ENCODE measurements at regions not wholly inside any gene's neighbourhood (a gene's known extent, or its start where the extent isn't known, plus 50 kb on each side); places are given as distances from the start of the nearest gene placed in this dataset.
A peak's percentile ranks its signal among the peaks of the same experiment; 100 is the strongest.

- no peak for DNase-seq
Measured at GRCh38 chr6:148175550-148176188, 167.0 kb upstream of the SASH1 start.

- DNase-seq, result peak; percentile 80
Measured at GRCh38 chr6:148177589-148178233, 164.9 kb upstream of the SASH1 start.

GRCh38 chr6:148179786-148180185 is 162.9 kb upstream of the SASH1 start:
- DNase-seq, result peak; percentile 79

DNA sequence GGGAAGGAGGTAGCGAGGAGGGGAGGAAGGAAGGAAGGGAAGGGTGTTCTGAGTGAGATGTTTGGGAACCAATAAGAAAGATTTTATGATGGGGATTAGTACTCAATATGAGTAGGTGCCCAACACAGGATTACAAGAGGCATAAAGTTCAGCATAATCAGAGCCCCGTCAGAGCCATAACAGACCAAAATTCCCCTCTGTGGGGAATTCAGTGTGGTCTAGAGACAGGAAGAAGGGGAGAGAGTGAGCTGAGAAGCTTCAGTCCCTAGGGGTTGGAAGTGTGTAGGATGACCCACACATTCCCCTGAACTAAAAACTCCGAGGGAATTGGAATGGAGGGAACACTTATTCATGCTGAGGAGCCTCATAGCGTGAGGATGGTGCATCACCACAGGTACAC is 160.3 kb upstream of the SASH1 start:
- no peak for DNase-seq

DNA sequence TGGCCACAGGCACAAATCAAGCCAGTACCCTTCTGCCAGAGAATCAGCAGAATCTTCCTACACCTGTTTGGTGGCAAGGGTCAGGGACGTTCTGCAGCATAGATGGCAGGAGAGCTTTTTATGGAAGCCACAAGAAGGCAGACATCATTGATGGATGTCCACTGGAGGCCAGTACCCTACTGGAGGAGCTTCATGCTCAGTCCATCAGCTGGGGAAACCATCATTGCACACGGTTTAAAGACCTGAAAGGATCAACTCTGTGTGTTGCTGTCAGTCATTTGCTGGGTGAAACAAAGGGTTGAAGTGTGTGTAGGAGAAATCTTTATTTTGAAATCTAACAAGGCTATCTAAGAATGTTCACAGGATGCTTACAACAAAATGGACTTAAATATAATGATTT is 158.9 kb upstream of the SASH1 start:
- no peak for DNase-seq

GRCh38 chr6:148186916-148187315 is 155.7 kb upstream of the SASH1 start:
- DNase-seq, result no peak

GRCh38 chr6:148192310-148192709 is 150.3 kb upstream of the SASH1 start:
- no peak for DNase-seq

GRCh38 chr6:148193063-148193680 is 149.5 kb upstream of the SASH1 start:
- DNase-seq, result no peak

DNA sequence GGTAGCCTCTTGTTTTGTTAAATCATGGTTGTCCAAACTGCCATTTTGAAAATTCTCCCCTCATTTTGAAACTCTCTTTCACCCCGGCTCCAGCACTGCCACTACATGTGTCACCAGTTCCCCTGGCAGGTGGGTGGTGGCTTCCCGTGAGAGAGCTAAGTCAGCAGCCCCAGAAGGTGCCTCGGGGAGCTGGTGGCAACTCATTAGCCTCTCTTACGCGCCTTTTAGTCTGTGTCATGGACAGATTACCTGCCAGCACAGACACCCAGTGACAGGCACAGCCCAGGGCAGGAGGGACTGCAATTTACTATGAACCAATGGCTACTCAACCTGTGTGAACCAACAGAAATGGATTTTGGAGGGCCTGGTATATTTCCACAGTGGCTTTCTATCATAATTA is 147.1 kb upstream of the SASH1 start:
- DNase-seq, result no peak

GRCh38 chr6:148199584-148199983 is 143.1 kb upstream of the SASH1 start:
- no peak for DNase-seq

DNA sequence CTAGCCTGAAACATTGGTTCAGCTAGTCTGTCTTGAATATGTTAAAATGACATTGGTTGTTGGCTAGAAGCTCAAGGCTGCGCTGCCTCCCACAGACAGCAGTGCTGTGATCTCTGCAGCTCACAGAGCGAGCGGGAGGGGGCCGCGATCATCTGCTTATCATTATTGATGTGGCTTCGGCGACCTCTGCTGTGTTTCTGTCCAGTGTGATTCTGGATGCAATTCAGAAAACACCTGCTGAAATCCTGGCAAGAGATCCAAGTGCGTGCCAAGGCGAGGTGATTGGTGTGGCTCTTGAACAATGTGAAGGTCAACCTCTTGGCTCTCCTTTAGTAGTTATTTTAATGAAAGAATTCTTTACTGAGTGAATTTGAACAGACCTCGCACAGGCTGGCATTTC is 142.3 kb upstream of the SASH1 start:
- DNase-seq, result no peak

GRCh38 chr6:148200781-148201180 is 141.9 kb upstream of the SASH1 start:
- no peak for DNase-seq

GRCh38 chr6:148203281-148203925 is 139.2 kb upstream of the SASH1 start:
- DNase-seq, result no peak

GRCh38 chr6:148203970-148204369 is 138.7 kb upstream of the SASH1 start:
- no peak for DNase-seq

DNA sequence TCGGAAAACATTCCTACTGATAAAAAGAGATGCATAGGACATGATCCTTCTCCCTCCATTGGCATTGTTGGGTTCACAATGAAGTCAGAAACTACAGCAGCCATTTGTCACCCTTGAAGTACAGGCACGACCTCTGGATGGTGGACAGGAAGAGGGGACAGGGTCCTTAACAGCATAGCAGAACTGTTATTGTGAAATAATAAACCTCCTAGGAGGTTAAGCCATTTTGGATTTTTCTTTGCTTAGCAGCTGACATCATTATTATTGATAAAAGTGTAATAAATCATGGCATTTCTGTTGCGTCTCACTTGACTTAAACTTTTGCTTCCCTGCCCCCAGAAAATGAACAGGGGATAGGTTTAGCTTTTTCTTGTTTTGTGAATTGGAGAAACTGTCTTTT is 134.3 kb upstream of the SASH1 start:
- DNase-seq, result no peak

- DNase-seq, result no peak
Measured at GRCh38 chr6:148211777-148212324, 130.8 kb upstream of the SASH1 start.

- no peak for DNase-seq
Measured at GRCh38 chr6:148212366-148212765, 130.3 kb upstream of the SASH1 start.

GRCh38 chr6:148213366-148213765 is 129.3 kb upstream of the SASH1 start:
- no peak for DNase-seq

- DNase-seq, result no peak
Measured at GRCh38 chr6:148214667-148215066, 128.0 kb upstream of the SASH1 start.

DNA sequence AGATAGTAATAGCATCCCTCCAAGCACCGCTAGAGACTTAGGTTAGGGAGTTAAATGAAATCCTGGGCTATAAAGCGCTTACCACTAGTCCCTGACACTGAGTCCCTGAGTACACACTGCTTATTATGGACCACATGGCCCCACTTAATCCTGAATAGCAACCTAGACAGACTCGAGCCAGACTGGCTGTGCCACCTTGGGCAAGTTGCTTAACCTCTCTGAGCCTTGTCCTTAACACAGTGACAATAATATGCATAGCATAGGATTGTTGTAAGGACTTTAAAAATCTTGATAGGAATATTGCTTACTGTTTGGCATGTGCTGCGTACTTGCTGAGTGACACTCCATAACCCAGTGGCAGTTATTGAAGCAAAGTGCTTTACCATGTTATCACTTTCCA is 125.6 kb upstream of the SASH1 start:
- DNase-seq, result no peak

GRCh38 chr6:148217921-148218320 is 124.7 kb upstream of the SASH1 start:
- no peak for DNase-seq

GRCh38 chr6:148218542-148219258 is 123.9 kb upstream of the SASH1 start:
- no peak for DNase-seq

Measured in DMS53 (cell line).